ENCODE measurements at regions not wholly inside any gene's neighbourhood (a gene's known extent, or its start where the extent isn't known, plus 50 kb on each side); places are given as distances from the start of the nearest gene placed in this dataset.

DNA sequence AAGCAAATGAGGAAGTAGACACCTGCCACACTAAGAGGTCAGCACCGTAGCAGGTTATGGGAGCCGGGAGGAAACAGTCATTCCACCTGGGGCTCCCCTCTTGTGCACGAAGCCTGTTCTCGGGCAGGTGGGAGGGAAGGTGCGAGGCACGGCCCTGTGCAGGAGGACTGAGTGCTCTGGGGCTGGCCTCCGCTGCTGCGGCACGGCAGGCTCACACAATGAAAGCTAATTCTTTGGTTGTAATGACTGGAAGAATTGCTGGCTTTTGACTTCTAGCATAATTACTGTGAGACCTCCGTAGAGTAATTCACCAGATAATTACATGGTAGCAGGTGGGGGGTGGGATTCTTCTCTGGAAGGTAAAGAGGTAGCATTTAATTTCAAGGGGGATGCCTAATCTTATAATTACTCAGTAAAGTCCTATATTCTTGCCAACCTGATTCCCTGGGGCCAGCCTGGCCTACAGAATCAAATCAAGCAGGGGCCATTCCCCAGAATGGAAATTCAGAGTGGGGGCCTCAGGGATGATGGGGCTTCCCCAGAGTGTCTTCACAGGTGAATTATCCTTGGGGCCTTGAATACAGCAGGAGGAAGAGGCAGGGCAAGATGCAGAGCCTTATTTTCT is 129.1 kb downstream of the TPRA1 start:
- no peak for DNase-seq (ENCODE audit: low read depth, low spot score)
- no peak overlapping the region for H3K27ac ChIP-seq

DNA sequence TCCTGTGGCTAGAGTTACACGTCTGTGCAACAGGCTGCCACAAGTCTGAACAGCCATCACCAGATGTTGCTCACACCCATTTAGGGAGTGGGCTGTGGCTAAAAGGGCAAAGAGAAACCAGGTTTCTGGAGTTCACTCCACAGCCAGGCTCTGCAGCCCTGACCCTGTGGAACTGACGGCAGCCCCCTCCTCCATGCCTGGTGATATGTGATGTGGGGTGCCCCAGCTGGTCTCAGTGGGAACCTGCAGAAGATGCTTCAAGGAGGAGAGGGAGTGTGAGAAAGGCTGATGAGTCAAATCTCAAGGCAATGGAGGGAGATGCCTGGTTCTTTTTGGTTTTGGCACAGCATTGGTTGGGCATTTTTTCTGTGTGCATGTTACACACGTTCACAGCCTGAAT is 130.6 kb downstream of the TPRA1 start:
- no peak overlapping the region for H3K27ac ChIP-seq
- no peak for DNase-seq (ENCODE audit: low read depth, low spot score)

DNA sequence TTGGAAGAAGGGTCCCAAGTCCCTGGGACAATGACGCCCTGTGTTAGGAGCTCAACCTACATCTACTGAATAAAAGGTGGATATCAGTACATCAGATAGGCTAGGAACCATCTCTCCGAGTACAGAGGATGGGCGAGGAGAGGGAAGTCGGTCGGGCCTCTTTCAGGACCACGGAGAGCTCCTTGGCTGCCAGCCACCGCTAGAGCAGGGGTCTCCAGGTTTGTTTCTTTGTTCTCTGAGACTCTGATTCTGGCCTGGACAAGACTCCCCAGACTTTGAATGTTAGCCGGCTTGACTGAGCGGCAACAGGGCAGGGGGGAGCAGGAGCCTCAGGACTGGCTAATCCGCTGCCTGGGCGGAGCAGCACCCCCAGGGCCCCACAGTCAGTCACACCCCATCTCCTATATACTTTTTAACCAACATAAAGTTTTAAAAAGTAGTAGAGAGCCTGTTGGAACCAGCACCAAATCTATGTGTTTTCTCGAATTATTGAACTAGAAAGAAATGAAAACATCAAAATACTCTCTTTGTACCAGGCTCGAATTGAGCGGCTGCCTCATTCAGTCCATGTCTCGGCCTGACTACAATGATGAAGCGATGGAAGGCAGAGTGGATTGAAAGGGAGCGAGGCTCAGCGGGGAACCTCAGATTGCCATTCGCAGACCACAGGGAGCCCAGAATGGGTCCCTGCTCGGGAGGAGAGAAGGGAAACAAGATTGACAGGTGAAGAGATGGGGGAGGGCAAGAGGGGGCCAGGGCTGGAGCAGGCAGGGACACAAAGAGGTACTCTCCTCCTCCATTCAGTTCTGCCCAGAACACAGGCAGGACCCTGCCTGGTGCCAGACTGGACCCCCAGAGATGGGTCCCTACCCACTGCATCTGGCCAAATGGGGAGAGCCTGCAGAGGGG is 131.6 kb downstream of the TPRA1 start:
- no peak for DNase-seq (ENCODE audit: low read depth, low spot score)
- no peak overlapping the region for H3K27ac ChIP-seq

DNA sequence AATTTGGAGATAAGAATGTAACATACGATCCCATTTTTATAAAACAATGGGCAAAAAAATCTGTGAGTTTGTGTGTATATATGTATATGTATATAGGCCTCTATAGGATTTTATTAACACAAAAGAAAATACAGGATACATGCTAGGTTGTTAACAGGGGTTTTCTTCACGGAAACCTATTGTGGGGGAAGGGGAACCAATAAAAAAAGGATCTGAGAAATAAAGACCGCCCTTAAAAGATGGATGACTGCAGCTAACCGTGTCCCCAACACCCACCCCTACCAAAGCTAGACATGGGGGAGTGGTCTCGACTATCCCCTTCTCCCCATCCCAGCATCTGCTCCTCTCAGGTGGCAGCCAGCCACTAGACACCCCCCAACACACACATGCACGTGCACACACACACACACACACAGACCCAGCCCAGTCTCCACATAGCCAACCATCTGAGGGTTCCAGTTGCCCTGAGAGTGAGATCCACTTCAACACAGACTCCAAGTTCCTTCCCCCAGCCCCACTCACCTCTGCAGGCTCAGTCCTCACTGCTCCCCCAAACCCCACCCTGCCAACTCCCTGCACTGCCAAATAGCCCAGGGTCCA is 132.9 kb downstream of the TPRA1 start:
- H3K27ac ChIP-seq = peak overlapping the region; percentile 89
- no peak for DNase-seq (ENCODE audit: low read depth, low spot score)

DNA sequence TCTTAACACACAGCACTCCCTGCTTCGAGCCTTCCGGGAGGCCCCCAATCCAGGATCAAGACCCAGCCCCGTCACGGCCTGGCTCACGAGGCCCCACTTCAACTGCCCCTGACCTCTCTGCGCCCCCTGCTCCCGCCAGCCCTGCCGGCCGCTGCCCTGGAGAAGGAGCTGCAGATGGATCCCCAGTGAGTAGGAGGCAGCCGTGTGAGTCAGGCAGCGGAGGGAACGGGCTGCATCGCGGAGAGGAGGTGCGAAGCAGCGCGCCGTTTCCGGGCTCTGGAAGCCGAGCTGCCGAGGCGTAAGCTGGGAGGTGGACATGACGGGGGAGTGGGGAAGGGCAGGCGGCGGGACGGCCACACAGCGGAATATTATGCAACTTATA is 133.4 kb downstream of the TPRA1 start:
- peak; percentile 20 for DNase-seq (ENCODE audit: low read depth, low spot score)
- H3K27ac ChIP-seq = peak overlapping the region; percentile 89

DNA sequence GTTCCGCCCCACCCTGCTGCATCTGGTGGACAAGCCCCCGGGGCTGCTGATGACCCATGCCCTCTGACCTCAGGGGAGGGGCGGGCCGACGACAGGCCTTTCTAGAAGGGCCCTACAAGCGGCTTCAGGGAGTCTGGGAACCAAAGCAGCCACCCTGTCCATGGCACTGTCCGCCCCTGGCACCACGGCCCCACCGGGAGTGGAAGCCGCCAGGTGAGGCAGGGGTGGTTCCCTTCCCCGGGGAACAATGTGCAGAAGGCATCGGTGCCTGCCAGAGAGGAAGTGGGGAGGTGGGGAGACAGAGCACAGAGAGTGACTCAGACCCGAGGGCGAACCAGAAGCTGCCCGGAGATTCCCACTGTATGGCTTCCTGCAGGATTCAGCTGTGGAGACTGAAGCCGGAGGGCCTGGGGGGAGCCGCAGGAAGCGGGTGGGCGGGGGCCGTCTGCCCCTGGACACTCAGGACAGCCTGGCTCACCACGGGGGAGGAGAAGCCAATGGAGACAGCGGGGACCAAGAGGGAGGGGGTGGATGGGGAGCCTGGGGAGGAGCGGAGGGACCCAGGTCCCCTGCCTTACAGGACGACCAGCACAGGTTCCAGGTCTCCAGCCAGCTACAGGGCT is 134.0 kb downstream of the TPRA1 start:
- H3K27ac ChIP-seq = peak overlapping the region; percentile 89
- peak; percentile 63 for DNase-seq (ENCODE audit: low read depth, low spot score)

DNA sequence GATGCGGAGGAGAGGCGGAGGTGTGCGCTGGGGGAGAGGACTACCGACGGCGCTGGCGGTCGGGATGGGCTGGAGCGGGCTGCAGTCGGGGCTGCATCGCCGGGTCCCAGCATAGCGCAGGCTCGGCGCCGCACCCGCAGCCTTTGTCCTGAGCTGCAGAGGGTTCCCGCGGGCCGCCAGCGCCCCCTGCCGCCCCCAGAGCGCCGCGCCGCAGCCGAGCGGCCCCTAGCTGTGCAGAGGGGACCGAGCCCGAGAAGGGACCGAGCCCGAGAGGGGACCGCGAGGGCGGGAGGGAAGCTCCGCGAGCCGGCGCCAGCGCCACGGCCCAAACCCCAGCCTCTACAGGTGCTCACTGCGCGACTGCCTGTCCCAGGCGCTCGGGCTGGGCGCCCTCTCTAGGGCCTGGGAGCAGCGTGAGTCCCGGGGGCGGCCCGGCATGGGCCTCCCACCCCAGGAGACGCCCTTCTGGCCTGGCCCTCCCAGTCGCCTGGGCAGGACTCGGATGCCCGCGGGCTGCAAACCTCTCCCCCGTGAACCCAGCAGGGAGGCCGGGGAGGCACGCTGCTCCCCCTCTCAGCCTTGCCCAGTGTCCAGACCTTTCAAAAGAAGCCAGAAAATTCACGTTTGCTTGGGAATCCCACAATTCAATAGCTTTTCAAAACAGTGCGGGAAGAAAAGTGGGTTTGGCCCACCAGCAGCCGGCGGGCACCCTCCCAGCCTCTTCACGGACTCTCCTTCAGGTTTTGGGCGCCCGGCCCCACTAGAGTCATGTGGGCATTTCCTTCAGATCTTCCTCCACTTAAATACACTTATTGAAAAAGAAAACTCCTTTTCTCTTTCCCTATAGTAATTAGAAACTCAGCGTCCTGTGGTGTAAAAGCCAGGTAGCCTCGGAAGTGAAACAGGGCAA is 134.7 kb downstream of the TPRA1 start:
- H3K27ac ChIP-seq = peak overlapping the region; percentile 89
- no peak for DNase-seq (ENCODE audit: low read depth, low spot score)

DNA sequence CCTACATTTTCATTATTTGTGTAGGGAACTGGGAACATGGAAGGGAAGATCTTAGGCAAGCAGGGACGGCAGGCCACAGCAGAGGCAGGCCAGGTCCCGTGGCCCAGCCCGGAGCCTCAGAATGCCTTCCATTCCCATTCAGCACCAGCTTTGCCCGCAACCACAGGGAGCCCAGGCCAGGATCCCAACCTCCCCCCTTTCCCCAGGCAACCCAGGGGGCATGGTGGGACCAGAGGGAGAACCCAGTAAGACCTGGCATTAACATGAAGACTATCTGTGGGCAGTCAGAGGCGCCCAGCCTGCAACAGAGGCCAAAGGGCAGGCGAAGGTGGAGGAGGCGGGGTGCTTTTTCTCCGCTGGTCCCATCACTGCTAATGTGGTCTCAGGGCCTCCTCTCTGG is 135.6 kb downstream of the TPRA1 start:
- DNase-seq (ENCODE audit: low read depth, low spot score) = no peak
- H3K27ac ChIP-seq = no peak overlapping the region

DNA sequence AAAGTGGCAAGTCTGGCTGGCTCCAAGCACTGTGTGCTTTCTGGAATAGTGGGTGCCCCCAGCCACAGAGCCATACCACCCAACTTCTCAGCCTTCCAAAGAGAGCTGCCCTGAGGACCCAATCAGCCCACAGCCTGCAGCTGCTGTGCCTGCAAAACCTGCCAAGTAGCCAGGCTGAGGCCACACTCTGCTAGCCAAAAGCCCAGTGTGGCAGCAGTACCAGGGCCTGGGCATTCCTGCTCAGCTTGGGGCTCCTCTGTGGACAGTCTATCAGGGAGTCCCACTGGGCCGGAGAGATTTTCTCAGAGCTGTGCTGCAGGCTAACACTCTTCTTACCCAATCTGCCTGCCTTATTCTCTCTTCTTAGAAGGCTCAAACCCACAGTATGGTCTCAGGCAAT is 136.5 kb downstream of the TPRA1 start:
- H3K27ac ChIP-seq = no peak overlapping the region
- DNase-seq (ENCODE audit: low read depth, low spot score) = no peak

DNA sequence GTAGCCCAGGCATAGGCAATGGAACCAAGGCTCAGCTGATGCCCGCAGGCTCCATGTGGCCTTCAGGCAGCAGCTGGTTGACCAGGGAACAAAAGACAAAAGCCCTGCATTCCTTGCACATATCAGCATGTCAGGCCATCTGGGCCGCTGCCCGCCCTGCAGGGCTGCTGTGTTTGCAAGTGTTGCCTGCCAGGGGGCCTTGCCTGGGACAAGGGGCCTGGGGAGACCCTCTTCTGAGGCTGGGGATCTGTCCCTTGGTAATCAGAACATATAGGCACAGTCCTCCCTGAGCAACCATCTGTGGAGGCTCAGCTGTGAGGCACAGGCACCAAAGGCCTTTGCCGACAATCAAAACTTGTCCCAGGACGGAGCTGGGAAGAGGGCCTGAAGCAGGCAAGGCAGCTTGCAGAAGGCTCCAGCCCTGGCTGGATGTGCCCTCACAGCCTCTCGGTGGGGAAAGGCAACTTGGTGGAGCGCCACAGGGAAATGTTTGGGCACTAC is 138.2 kb downstream of the TPRA1 start:
- no peak overlapping the region for H3K27ac ChIP-seq
- DNase-seq (ENCODE audit: low read depth, low spot score) = no peak

DNA sequence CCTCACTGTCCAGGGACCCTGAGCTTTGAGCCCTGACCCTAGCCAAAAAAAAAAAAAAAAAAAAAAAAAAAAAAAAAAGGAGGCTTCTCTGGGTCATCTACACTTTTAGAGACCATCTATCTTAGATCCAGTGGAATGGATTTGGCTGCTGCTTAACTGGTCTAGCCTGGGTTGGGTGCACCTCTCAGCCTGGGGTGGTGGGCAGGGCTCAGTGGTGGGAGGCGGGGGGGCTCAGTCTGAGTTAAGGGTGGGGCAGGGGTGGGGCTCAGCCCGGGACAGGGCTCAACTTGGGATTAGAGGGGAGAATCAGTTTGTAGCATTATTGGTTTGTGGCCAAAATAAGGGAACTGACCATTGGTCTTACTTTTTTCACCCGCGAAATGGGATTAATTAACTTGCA is 139.2 kb downstream of the TPRA1 start:
- H3K27ac ChIP-seq = no peak overlapping the region
- DNase-seq (ENCODE audit: low read depth, low spot score) = no peak

DNA sequence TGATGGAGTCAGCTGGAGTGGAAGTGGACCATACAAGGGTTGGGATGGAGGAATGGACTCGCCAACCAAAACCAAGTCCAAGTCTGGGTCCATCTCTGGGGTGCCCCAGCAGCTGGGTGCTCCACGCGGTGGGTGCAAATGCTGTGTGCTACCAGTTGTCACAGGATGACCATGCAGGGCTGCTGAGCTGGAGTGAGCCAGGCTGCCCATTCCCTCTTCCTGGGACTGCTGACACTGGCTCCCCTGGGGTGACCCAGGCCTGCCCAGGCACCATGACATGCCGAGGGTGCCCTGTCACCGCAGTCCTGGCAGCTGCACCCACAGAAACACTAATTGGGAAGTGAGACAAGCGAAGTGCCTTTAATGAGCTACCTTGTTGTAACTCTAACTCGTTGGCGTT is 140.2 kb downstream of the TPRA1 start:
- DNase-seq (ENCODE audit: low read depth, low spot score) = no peak
- H3K27ac ChIP-seq = no peak overlapping the region

DNA sequence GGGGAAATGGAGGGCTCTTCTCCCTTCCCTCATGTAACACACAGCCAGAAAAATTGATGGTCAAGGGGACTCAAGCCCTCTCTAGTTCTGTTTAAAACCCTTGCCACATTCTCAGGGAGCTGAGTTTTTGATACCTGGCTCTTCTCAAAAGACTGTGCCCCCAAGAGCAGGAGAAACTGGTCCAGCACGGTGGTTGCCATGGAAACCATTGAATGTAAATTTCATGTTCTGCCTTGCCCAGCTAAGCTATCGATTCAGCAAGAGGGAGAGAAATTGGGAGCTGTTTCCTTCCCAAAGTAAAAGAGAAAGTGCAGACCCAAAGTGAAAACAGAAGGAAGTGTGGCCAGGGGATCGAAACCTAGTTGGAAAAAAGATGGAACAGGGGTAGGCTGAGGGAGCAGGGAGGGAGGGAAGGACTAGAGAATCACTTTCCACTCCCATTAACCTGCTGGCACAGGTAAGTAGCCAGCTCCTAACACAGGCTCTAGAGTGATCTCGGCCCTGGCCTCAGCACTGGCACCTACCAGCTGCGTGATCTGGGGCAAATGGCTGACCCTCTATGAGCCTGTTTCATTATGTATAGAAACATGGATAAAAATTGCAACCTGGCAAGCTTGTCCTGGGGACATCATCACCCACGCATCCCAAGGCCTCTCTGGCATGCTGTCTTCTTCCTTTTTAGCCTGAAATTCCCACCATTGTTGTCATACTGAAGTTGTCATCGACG is 140.9 kb downstream of the TPRA1 start:
- no peak for DNase-seq (ENCODE audit: low read depth, low spot score)
- no peak overlapping the region for H3K27ac ChIP-seq

DNA sequence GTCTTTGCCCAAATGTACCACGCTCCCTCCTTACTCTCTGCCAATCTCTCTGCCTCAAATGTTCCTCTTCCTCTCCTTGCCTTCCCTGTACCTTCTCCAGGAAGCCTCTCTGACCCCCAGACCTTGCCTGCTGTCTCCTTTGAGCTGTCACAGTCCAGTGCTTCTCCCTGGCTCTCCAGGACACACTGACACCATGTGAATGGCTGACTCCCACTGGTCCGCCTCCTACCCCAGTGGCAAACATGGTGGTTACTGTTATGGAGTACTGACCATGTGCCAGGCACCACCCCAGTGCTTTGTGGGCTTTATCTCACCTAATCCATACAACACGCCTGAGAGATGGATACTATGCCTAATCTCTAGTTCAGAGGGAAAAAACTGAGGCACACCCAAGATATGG is 141.9 kb downstream of the TPRA1 start:
- DNase-seq (ENCODE audit: low read depth, low spot score) = no peak
- H3K27ac ChIP-seq = no peak overlapping the region

DNA sequence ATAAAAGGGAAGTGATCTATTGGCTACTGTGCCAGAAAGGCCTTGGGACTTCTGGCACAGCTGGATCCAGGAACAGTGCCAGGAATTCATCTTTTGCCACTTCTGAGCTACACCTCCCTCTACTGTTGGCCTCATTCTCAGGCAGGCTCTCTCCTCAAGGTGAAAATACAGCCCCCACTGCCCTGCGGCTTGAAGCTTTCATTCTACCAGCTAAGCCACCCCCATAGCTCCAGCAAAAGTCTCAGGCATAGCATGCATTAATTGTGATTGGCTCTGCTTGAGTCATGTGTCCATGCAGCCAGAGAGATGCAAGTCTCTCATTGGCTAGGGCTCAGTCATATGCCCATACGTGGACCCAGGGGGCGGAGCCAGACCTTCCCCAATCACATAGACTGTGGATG is 142.4 kb downstream of the TPRA1 start:
- no peak for DNase-seq (ENCODE audit: low read depth, low spot score)
- H3K27ac ChIP-seq = no peak overlapping the region

DNA sequence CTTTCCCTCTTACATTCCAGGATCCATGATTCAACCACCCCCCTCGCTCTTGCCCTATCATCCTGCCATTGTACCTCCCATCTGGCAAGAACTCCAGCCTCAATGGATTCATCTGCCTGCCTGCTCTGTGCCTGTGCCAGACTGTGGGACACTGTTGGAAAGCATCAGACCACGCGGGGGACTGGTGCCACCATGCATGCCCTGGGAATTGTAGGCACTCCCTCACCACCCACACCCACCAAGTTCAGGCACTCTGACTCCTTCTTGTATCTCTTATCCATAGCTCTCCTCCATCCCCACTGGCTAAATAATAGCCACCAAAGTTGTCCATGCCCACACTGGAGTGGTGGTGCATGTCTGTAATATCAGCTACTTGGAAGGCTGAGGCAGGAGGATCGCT is 143.8 kb downstream of the TPRA1 start:
- no peak overlapping the region for H3K27ac ChIP-seq
- no peak for DNase-seq (ENCODE audit: low read depth, low spot score)

DNA sequence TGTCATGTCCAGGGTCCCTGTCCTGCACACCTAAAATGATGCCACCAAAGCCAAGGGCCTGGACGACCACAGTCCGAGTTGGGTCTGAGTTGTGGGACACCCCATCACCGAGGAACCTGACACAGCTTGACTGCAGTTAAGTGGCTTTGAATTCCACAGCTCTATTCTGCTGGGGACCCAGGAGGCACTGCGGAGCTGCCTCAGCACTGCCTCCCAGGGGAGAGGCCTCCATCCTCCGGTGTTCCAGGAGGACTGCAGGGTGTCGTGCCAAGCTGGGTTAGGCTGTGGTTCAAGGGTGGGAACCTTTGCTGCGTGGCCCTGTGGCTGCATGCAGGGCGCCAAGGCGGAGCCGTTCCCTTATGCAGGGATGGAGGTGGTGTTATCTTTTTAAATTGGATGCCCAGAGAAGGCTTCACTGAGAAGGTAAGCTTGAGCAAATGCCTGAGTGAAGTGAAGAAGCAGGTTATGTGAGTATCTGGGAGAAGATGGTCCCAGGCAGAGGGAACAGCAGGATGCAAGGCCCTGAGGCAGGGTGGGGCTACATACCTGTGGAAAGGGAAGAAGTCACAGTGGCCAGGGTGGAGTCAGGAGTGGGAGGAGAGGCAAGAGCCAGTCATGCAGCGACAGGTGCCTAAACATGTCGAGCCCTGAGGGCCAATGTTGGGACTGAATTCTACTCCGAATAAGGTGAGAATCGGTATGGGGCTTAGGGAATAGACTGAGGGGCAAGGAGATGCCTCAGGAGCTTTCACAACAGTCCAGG is 144.8 kb downstream of the TPRA1 start:
- no peak for DNase-seq (ENCODE audit: low read depth, low spot score)
- H3K27ac ChIP-seq = no peak overlapping the region

DNA sequence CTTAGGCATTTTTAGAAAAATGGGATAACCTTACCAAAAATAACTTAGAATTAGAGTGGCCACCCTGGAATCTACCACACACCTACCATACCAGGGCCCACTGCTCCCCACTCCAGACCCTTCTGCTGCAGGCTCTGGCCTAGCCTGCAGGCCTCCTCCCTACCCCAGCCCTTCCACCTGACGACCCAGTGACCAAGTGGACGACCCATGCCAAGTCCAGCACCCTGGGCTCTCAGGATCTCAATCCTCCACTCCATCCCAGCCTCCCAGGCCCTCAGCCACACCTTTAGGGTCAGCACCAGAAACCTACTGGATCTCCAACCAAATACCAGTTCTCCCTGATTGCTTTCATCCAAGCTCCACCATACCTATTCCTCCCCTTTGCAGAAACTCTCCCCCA is 145.8 kb downstream of the TPRA1 start:
- H3K27ac ChIP-seq = no peak overlapping the region
- no peak for DNase-seq (ENCODE audit: low read depth, low spot score)
